Fibroblast of villous mesenchyme (primary cell): ENCODE measurements at regions not wholly inside any gene's neighbourhood (a gene's known extent, or its start where the extent isn't known, plus 50 kb on each side); places are given as distances from the start of the nearest gene placed in this dataset.

Source experiments
- DNase-seq: peaks from one replicate; pipeline ENCODE4 v3.0.0-alpha.2; 2010; ENCODE audit warnings: low read depth
- H3K4me3 ChIP-seq: 2 replicates; pipeline ENCODE4 v1.5.1; 2011; ENCODE audit warnings: low read depth, mild to moderate bottlenecking, low read length
- TF ChIP-seq, protein P1 (sequence below): IDR thresholded peaks from 2 replicates; pipeline ENCODE4 v1.5.1; 2012; ENCODE audit warnings: low read depth, mild to moderate bottlenecking, low read length; ENCODE audit not compliant: insufficient read depth

DNA sequence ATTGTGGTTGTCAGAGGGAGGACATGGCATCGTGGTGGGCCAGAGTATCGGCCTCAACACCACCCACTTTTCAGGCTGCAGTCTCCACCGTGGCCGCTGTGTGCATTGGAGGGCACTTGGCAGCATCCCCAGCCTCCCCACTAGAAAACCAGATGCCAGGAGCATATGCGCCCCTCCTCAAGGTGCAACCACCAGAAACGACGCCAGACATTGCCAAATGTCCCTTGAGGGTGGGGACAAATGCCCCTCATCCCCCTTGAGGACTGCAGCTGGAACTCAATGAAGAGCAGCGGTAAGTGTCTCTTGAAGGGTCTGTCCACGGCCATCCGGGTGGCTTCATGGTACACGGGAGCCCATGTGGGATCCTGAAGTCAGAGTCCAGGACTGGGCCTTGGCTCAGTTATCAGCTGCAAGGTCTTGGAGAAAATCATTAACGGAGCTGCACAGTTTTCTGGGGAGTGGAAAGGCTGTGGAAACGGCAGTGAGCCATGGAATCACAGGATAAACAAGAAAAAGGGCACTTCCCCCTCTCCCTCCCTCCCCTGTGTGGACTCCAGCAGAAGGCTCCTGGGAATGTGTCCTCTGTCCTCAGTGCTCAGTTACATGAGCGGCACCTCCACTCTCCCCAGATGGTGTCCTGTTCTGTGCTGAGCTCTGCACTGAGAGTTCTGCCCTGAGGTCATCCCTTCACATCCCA, 324.4 kb upstream of the B3GAT1 start:
- TF ChIP-seq, protein P1, sequence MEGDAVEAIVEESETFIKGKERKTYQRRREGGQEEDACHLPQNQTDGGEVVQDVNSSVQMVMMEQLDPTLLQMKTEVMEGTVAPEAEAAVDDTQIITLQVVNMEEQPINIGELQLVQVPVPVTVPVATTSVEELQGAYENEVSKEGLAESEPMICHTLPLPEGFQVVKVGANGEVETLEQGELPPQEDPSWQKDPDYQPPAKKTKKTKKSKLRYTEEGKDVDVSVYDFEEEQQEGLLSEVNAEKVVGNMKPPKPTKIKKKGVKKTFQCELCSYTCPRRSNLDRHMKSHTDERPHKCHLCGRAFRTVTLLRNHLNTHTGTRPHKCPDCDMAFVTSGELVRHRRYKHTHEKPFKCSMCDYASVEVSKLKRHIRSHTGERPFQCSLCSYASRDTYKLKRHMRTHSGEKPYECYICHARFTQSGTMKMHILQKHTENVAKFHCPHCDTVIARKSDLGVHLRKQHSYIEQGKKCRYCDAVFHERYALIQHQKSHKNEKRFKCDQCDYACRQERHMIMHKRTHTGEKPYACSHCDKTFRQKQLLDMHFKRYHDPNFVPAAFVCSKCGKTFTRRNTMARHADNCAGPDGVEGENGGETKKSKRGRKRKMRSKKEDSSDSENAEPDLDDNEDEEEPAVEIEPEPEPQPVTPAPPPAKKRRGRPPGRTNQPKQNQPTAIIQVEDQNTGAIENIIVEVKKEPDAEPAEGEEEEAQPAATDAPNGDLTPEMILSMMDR = no peak
- no peak for DNase-seq
- H3K4me3 ChIP-seq = no peak overlapping the region

DNA sequence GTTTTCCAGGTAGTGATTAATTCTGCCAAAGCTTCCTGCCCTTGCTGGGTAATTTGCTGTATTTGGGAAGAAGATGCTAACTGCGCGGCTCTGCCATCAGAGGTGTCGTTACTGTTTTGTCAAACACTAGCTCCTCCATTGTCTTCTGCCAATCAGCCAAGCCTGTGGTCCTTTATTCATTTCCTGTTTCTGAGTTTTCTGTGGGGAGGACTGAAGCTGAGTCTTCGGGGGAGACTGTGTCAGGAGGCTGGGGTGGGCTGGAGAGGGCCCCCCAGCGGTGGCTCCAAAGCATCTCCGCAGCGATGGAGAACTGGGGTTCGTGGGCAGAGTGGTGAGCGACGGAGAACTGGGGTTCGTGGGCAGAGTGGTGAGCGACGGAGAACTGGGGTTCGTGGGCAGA, 322.9 kb upstream of the B3GAT1 start:
- DNase-seq = no peak
- H3K4me3 ChIP-seq = no peak overlapping the region
- TF ChIP-seq, protein P1 = no peak

DNA sequence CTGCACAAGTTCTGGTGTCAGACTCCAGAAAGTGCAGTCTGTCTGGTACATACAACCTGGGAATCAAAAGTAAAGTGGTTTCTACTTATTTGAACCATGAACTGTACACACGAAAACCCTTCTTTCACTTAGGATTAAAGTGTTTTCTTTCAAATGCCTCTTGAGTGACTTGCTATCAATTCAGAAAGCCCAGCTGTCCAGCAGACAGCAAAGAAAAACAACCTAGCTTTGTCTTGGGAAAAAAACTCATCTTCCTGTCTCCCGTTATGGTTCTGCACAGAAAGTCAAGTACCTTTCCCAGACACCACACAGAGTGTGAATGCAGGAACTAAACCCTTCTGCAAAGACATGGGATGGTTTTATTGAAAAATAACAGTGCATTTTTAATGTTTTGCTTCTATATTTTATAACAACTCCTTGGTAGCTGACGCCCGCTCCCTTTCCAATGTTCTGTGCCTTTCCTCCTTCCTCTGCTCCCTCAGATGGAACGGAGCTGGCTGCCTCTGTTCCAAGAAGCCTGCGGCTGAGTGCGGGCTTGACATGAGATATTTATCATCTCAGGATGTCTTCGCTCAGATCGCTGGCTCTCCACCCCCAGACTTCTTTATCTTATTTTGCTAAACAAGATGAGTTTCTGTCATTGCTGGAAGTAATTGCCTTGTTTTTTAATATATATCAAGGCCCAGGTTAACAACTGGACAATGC, 322.3 kb upstream of the B3GAT1 start:
- TF ChIP-seq, protein P1 = no peak
- H3K4me3 ChIP-seq = no peak overlapping the region
- no peak for DNase-seq

DNA sequence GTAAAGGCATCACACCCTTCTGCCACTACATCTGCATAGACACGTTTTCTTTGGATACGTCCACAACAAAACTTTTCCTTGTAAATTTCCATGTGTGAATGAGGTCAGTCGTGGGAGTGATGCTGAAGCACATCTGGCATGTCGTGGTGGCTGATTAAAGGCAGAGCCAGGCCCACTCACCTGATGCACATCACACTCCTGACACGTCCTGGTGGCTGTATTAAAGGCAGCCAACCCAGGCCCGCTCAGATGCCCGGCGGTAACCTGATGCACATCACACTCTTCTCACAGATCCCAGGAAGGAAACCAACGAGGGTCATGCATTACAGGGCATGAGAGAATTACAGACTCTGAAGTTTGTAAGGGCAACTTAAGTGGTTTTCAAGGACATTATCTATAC, 321.6 kb upstream of the B3GAT1 start:
- no peak for DNase-seq
- H3K4me3 ChIP-seq = no peak overlapping the region
- TF ChIP-seq, protein P1 = no peak

DNA sequence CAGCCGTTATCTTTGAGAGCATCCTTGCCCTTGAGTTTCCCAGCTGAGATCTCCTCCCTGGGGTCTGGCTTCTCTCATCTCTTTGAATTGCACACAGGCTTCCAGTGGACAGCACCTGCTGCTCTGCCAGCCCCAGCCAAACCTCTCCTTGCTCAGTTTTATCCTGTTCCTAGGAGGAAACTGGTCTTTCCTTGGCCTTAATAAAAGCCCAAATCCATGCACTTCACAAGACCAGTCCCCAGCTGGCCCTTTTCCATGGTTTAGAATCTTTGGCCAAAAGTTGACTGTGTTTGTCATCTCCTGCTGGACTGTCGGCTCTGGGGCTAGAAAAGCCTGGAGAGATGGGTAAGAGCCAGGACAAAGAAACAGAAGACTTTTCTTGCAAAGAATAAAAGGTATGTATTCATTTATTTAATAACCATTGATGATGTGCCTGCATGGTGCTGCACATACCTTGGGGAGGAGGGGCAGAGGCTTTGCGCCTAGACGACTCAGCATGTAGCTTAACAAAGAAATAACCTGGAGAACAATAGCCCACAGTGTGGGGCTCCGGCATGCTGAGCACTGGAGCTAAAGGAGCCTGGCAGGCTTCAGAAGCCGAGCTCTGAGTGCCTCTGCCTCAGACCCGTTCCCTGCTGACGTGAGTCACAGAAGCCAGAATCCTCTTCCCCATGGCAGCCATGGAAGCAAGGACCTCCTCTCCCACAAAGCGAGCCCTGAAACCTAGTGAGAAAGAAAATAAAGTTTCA, 319.3 kb upstream of the B3GAT1 start:
- TF ChIP-seq, protein P1 = no peak

DNA sequence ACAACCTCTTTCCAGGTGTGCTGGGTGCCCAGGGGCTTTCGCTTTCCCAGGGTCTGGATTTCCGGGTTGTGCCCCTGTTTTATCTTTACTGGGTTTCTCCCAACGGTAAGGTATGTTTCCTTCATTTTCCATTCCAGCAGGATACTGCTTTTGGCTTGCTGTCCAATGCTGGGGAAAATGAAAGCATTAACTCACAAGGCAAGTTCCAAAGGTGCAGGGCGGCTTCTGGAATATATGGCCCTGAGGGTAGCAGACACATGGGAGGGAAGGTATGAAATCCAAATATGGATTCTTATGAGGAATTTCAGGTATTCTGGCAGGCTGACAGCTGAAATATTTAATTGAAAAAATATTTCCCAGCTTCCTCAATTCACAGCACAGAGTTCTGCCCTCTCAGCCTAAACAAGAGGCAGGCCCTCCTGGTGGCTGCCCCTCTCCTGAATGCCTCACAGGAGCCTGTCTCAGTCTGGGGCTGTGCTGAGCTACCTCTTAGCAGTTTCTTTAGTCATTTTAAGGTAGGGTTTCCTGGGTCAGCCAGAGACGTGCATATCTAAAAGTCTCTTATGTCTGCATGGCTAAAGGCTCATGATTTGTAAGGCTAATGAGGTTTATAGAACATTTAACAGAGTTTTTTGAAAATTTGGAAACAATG, 318.6 kb upstream of the B3GAT1 start:
- DNase-seq = no peak
- TF ChIP-seq, protein P1 = no peak
- H3K4me3 ChIP-seq = no peak overlapping the region

More for the DNA sequence above, 319.3 kb upstream of the B3GAT1 start:
- H3K4me3 ChIP-seq = no peak overlapping the region
- no peak for DNase-seq
